ENCODE measurements at regions not wholly inside any gene's neighbourhood (a gene's known extent, or its start where the extent isn't known, plus 50 kb on each side); places are given as distances from the start of the nearest gene placed in this dataset.

DNA sequence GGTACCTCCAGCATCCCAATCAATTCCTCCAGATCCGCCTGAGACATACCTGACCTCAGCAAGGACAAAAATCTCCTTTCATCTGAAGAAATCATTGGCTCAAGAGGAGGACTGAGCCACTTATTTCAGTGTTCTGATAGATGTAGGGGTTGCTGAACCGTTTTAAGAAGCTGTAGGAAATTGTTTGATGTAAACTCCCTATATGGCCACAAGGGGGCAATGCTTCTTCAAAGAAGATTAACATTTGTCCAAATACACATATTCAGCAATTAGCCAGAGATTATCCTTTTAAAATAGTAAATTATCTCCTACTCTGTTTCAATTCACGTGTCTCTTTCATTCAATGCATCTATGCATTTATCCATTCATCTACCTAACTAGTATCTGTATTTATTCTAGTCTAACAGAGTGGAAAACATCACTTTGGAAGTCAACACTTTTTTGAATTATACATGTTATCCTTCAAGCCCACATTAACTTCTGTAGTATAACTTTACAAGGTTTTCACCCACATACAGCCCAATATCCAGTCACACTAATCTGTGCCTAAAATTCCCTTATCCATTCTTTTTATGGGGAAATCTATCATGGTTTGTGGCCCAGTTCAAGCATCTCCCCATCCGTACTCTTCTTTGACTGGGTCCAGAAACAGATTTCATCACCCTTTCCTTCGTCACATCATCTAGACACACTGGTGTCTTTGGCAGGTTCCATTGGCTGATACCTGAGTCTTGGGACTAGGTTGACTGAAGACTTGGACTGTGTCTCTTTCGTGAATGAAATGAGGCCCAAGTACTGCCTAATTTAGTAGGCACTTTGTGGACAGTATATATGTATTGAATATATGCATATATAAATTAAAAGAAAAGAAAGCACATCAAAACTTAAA, 411.0 kb upstream of the OR4E1 start:
- TF ChIP-seq, protein P1, sequence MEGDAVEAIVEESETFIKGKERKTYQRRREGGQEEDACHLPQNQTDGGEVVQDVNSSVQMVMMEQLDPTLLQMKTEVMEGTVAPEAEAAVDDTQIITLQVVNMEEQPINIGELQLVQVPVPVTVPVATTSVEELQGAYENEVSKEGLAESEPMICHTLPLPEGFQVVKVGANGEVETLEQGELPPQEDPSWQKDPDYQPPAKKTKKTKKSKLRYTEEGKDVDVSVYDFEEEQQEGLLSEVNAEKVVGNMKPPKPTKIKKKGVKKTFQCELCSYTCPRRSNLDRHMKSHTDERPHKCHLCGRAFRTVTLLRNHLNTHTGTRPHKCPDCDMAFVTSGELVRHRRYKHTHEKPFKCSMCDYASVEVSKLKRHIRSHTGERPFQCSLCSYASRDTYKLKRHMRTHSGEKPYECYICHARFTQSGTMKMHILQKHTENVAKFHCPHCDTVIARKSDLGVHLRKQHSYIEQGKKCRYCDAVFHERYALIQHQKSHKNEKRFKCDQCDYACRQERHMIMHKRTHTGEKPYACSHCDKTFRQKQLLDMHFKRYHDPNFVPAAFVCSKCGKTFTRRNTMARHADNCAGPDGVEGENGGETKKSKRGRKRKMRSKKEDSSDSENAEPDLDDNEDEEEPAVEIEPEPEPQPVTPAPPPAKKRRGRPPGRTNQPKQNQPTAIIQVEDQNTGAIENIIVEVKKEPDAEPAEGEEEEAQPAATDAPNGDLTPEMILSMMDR (IDR thresholded peaks at IDR 0.05): peak; percentile 31 to 68 (median 53)
- no peak for TF ChIP-seq POLR2A (IDR thresholded peaks at IDR 0.05)

Data from adrenal gland (tissue), 5 donors.